ENCODE measurements at regions not wholly inside any gene's neighbourhood (a gene's known extent, or its start where the extent isn't known, plus 50 kb on each side); places are given as distances from the start of the nearest gene placed in this dataset.

- no peak overlapping the region; the same call in 1 of the 2 replicates for H3K9ac ChIP-seq (ENCODE audit: low read depth, low read length)
- H3K4me3 ChIP-seq (ENCODE audit: low read length) = no peak overlapping the region
- H3K9me3 ChIP-seq (ENCODE audit: insufficient read depth, low read depth, low read length) = no peaks in the 10 kb centered on the region; the same call in 1 of the 2 replicates
Measured at GRCh38 chr4:63589796-63590195, 819.5 kb downstream of the TECRL start.

GRCh38 chr4:63583561-63583960, 825.7 kb downstream of the TECRL start:
- H3K4me3 ChIP-seq (ENCODE audit: low read length) = no peak overlapping the region
- no peak overlapping the region for H3K27ac ChIP-seq (ENCODE audit: low read length)
- H3K36me3 ChIP-seq (ENCODE audit: insufficient read depth, low read depth, low read length) = no peaks in the 10 kb centered on the region
- H3K4me1 ChIP-seq (ENCODE audit: insufficient read depth, low read length) = peaks cover 8% of the 10 kb centered on the region; the same call in 1 of the 2 replicates
- no peaks in the 10 kb centered on the region for H3K27me3 ChIP-seq (ENCODE audit: insufficient read depth, low read length)
- H3K9me3 ChIP-seq (ENCODE audit: insufficient read depth, low read depth, low read length) = peaks cover 6% of the 10 kb centered on the region
- no peak overlapping the region for H3K9ac ChIP-seq (ENCODE audit: low read depth, low read length)

More at GRCh38 chr4:63589796-63590195, 819.5 kb downstream of the TECRL start:
- no peaks in the 10 kb centered on the region for H3K36me3 ChIP-seq (ENCODE audit: insufficient read depth, low read depth, low read length)
- H3K4me1 ChIP-seq (ENCODE audit: insufficient read depth, low read length) = peaks cover 11% of the 10 kb centered on the region; the same call in 1 of the 2 replicates
- no peaks in the 10 kb centered on the region for H3K27me3 ChIP-seq (ENCODE audit: insufficient read depth, low read length)
- H3K27ac ChIP-seq (ENCODE audit: low read length) = no peak overlapping the region

GRCh38 chr4:63583007-63583406, 826.2 kb downstream of the TECRL start:
- no peak overlapping the region for H3K9ac ChIP-seq (ENCODE audit: low read depth, low read length)
- H3K4me3 ChIP-seq (ENCODE audit: low read length) = no peak overlapping the region
- H3K36me3 ChIP-seq (ENCODE audit: insufficient read depth, low read depth, low read length) = no peaks in the 10 kb centered on the region
- H3K4me1 ChIP-seq (ENCODE audit: insufficient read depth, low read length) = peaks cover 2% of the 10 kb centered on the region; the same call in 1 of the 2 replicates
- peaks cover 7% of the 10 kb centered on the region for H3K9me3 ChIP-seq (ENCODE audit: insufficient read depth, low read depth, low read length)
- H3K27me3 ChIP-seq (ENCODE audit: insufficient read depth, low read length) = no peaks in the 10 kb centered on the region
- no peak overlapping the region for H3K27ac ChIP-seq (ENCODE audit: low read length)

GRCh38 chr4:63580796-63581475, 828.3 kb downstream of the TECRL start:
- no peaks in the 10 kb centered on the region for H3K36me3 ChIP-seq (ENCODE audit: insufficient read depth, low read depth, low read length)
- no peak overlapping the region for H3K9ac ChIP-seq (ENCODE audit: low read depth, low read length)
- H3K27me3 ChIP-seq (ENCODE audit: insufficient read depth, low read length) = no peaks in the 10 kb centered on the region
- no peak overlapping the region for H3K27ac ChIP-seq (ENCODE audit: low read length)
- no peak overlapping the region for H3K4me3 ChIP-seq (ENCODE audit: low read length)
- H3K4me1 ChIP-seq (ENCODE audit: insufficient read depth, low read length) = no peaks in the 10 kb centered on the region
- peaks cover 25% of the 10 kb centered on the region for H3K9me3 ChIP-seq (ENCODE audit: insufficient read depth, low read depth, low read length)

- no peak overlapping the region for H3K9ac ChIP-seq (ENCODE audit: low read depth, low read length)
- H3K27ac ChIP-seq (ENCODE audit: low read length) = no peak overlapping the region
- no peaks in the 10 kb centered on the region for H3K27me3 ChIP-seq (ENCODE audit: insufficient read depth, low read length)
- peaks cover 38% of the 10 kb centered on the region for H3K9me3 ChIP-seq (ENCODE audit: insufficient read depth, low read depth, low read length)
- no peaks in the 10 kb centered on the region for H3K36me3 ChIP-seq (ENCODE audit: insufficient read depth, low read depth, low read length)
- H3K4me3 ChIP-seq (ENCODE audit: low read length) = no peak overlapping the region
- H3K4me1 ChIP-seq (ENCODE audit: insufficient read depth, low read length) = no peaks in the 10 kb centered on the region
Measured at GRCh38 chr4:63578383-63578782, 830.9 kb downstream of the TECRL start.

- H3K36me3 ChIP-seq (ENCODE audit: insufficient read depth, low read depth, low read length) = no peaks in the 10 kb centered on the region
- H3K9me3 ChIP-seq (ENCODE audit: insufficient read depth, low read depth, low read length) = peaks cover 8% of the 10 kb centered on the region; the same call in 1 of the 2 replicates
- H3K4me3 ChIP-seq (ENCODE audit: low read length) = no peak overlapping the region
- no peak overlapping the region for H3K9ac ChIP-seq (ENCODE audit: low read depth, low read length)
- H3K27me3 ChIP-seq (ENCODE audit: insufficient read depth, low read length) = no peaks in the 10 kb centered on the region
- H3K4me1 ChIP-seq (ENCODE audit: insufficient read depth, low read length) = no peaks in the 10 kb centered on the region
- no peak overlapping the region for H3K27ac ChIP-seq (ENCODE audit: low read length)
Measured at GRCh38 chr4:63566658-63567057, 842.6 kb downstream of the TECRL start.

GRCh38 chr4:63563288-63564014, 845.8 kb downstream of the TECRL start:
- H3K4me3 ChIP-seq (ENCODE audit: low read length) = no peak overlapping the region
- no peak overlapping the region for H3K27ac ChIP-seq (ENCODE audit: low read length)
- H3K4me1 ChIP-seq (ENCODE audit: insufficient read depth, low read length) = no peaks in the 10 kb centered on the region

GRCh38 chr4:63558709-63559108, 850.5 kb downstream of the TECRL start:
- no peaks in the 10 kb centered on the region for H3K27me3 ChIP-seq (ENCODE audit: insufficient read depth, low read length)
- no peak overlapping the region for H3K9ac ChIP-seq (ENCODE audit: low read depth, low read length)
- H3K36me3 ChIP-seq (ENCODE audit: insufficient read depth, low read depth, low read length) = no peaks in the 10 kb centered on the region
- H3K27ac ChIP-seq (ENCODE audit: low read length) = no peak overlapping the region
- H3K9me3 ChIP-seq (ENCODE audit: insufficient read depth, low read depth, low read length) = 0 out of 2 replicates have a peak, but pooled peaks cover 4% of the 10 kb centered on the region
- no peaks in the 10 kb centered on the region for H3K4me1 ChIP-seq (ENCODE audit: insufficient read depth, low read length)
- no peak overlapping the region for H3K4me3 ChIP-seq (ENCODE audit: low read length)

More at GRCh38 chr4:63563288-63564014, 845.8 kb downstream of the TECRL start:
- Histone ChIP-seq H3K9me3 (ENCODE audit: insufficient read depth, low read depth, low read length) (peaks cover 11% of the 10 kb centered on the region; the same call in 1 of the 2 replicates), H3K36me3 (ENCODE audit: insufficient read depth, low read depth, low read length) (no peaks in the 10 kb centered on the region), H3K9ac (ENCODE audit: low read depth, low read length) (no peak overlapping the region), H3K27me3 (ENCODE audit: insufficient read depth, low read length) (no peaks in the 10 kb centered on the region)

GRCh38 chr4:63556332-63556731, 852.9 kb downstream of the TECRL start:
- Histone ChIP-seq H3K4me3 (ENCODE audit: low read length) (no peak overlapping the region), H3K36me3 (ENCODE audit: insufficient read depth, low read depth, low read length) (no peaks in the 10 kb centered on the region), H3K9me3 (ENCODE audit: insufficient read depth, low read depth, low read length) (0 out of 2 replicates have a peak, but pooled peaks cover 4% of the 10 kb centered on the region), H3K27me3 (ENCODE audit: insufficient read depth, low read length) (no peaks in the 10 kb centered on the region), H3K9ac (ENCODE audit: low read depth, low read length) (no peak overlapping the region), H3K4me1 (ENCODE audit: insufficient read depth, low read length) (no peaks in the 10 kb centered on the region), H3K27ac (ENCODE audit: low read length) (no peak overlapping the region)

GRCh38 chr4:63553123-63553522, 856.1 kb downstream of the TECRL start:
- Histone ChIP-seq H3K4me1 (ENCODE audit: insufficient read depth, low read length) (no peaks in the 10 kb centered on the region), H3K9ac (ENCODE audit: low read depth, low read length) (no peak overlapping the region), H3K27ac (ENCODE audit: low read length) (no peak overlapping the region), H3K4me3 (ENCODE audit: low read length) (no peak overlapping the region), H3K36me3 (ENCODE audit: insufficient read depth, low read depth, low read length) (no peaks in the 10 kb centered on the region), H3K9me3 (ENCODE audit: insufficient read depth, low read depth, low read length) (no peaks in the 10 kb centered on the region), H3K27me3 (ENCODE audit: insufficient read depth, low read length) (no peaks in the 10 kb centered on the region)

GRCh38 chr4:63541828-63542227, 867.4 kb downstream of the TECRL start:
- no peaks in the 10 kb centered on the region for H3K4me1 ChIP-seq (ENCODE audit: insufficient read depth, low read length)
- H3K27ac ChIP-seq (ENCODE audit: low read length) = no peak overlapping the region
- no peaks in the 10 kb centered on the region for H3K36me3 ChIP-seq (ENCODE audit: insufficient read depth, low read depth, low read length)
- no peak overlapping the region for H3K9ac ChIP-seq (ENCODE audit: low read depth, low read length)
- H3K4me3 ChIP-seq (ENCODE audit: low read length) = no peak overlapping the region
- H3K9me3 ChIP-seq (ENCODE audit: insufficient read depth, low read depth, low read length) = no peaks in the 10 kb centered on the region
- H3K27me3 ChIP-seq (ENCODE audit: insufficient read depth, low read length) = no peaks in the 10 kb centered on the region

Measured in iPS-20b (cell line).